ENCODE measurements at regions not wholly inside any gene's neighbourhood (a gene's known extent, or its start where the extent isn't known, plus 50 kb on each side); places are given as distances from the start of the nearest gene placed in this dataset.

GRCh38 chr6:4372866-4373265, 237.5 kb upstream of the ECI2 start:
- no peaks in the 10 kb centered on the region for H3K4me1 Mint-ChIP-seq (ENCODE audit: unreplicated experiment)
- no peaks in the 10 kb centered on the region for H3K9me3 Mint-ChIP-seq (ENCODE audit: unreplicated experiment)
- H3K27me3 Mint-ChIP-seq (ENCODE audit: unreplicated experiment), result no peaks in the 10 kb centered on the region
- H3K36me3 Mint-ChIP-seq (ENCODE audit: low read depth, unreplicated experiment), result peaks cover 3% of the 10 kb centered on the region
- no peak overlapping the region for H3K4me3 Mint-ChIP-seq (ENCODE audit: unreplicated experiment)
- no peak for DNase-seq (ENCODE audit: low spot score)
- no peak for TF ChIP-seq CTCF (IDR thresholded peaks at IDR 0.05; ENCODE audit: unreplicated experiment)
- no peak overlapping the region for H3K27ac Mint-ChIP-seq (ENCODE audit: unreplicated experiment)

DNA sequence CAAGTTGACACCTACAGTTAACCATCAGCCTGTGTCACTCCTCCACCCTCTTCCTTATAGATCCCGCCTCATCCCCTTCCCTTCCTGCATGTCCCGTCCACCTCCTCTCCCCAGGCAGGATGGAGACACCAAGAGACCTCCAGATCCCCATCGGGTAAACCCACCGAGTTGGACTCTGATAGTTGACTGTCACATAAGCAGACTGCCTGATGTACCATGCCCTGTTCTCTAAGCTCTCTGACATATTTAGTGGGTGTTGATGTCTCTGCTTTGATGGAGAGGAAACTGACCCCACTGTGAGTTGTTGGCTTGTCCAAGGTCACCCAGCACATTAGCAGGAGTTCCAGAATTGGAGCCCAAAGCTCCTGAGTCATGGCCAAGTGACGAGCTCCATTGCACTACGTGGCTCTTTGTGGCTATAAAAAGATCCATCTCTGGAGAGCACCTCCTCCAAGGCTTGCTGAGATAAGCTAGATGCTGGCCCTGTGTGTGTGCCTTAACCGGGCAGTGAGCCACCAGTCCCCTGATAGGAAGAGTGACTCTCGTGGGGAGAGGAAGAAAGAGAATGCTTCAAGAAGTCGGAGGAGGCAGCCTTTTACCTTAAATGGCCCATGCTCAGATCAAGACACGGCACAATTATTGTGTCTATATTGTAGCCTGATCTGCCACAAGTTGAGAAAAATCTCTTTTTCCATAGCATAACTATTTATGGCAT, 236.0 kb upstream of the ECI2 start:
- no peak for TF ChIP-seq CTCF (IDR thresholded peaks at IDR 0.05; ENCODE audit: unreplicated experiment)
- Mint-ChIP-seq H3K27me3 (ENCODE audit: unreplicated experiment) (no peaks in the 10 kb centered on the region), H3K27ac (ENCODE audit: unreplicated experiment) (no peak overlapping the region), H3K36me3 (ENCODE audit: low read depth, unreplicated experiment) (peaks cover 3% of the 10 kb centered on the region), H3K4me1 (ENCODE audit: unreplicated experiment) (no peaks in the 10 kb centered on the region), H3K9me3 (ENCODE audit: unreplicated experiment) (no peaks in the 10 kb centered on the region), H3K4me3 (ENCODE audit: unreplicated experiment) (no peak overlapping the region)
- no peak for DNase-seq (ENCODE audit: low spot score)

DNA sequence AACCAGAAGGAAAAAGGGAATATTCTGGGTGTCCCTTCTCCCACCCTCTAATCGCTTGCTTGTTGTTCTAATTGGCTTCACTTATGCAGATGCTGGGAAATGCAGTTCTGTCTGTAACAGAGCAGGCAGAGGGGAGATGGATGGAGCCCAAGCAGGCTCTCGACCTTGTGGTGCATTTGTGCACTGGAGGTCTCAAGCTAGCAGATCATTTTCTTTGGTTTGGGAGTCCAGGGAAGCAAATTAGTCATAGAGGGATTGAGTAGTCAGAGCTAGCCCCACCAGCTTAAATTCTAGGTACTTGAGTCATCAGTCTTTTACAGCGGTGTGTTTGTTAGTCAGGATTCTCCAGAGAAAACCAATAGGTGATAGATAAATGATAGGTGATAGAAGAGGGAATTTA, 234.7 kb upstream of the ECI2 start:
- Mint-ChIP-seq H3K4me1 (ENCODE audit: unreplicated experiment) (no peaks in the 10 kb centered on the region), H3K27me3 (ENCODE audit: unreplicated experiment) (no peaks in the 10 kb centered on the region), H3K36me3 (ENCODE audit: low read depth, unreplicated experiment) (peaks cover 3% of the 10 kb centered on the region), H3K4me3 (ENCODE audit: unreplicated experiment) (no peak overlapping the region), H3K9me3 (ENCODE audit: unreplicated experiment) (no peaks in the 10 kb centered on the region), H3K27ac (ENCODE audit: unreplicated experiment) (no peak overlapping the region)
- DNase-seq (ENCODE audit: low spot score), result no peak
- no peak for TF ChIP-seq CTCF (IDR thresholded peaks at IDR 0.05; ENCODE audit: unreplicated experiment)

- Mint-ChIP-seq H3K9me3 (ENCODE audit: unreplicated experiment) (no peaks in the 10 kb centered on the region), H3K27ac (ENCODE audit: unreplicated experiment) (no peak overlapping the region), H3K4me3 (ENCODE audit: unreplicated experiment) (no peak overlapping the region), H3K27me3 (ENCODE audit: unreplicated experiment) (no peaks in the 10 kb centered on the region), H3K36me3 (ENCODE audit: low read depth, unreplicated experiment) (peaks cover 2% of the 10 kb centered on the region), H3K4me1 (ENCODE audit: unreplicated experiment) (no peaks in the 10 kb centered on the region)
- no peak for DNase-seq (ENCODE audit: low spot score)
- no peak for TF ChIP-seq CTCF (IDR thresholded peaks at IDR 0.05; ENCODE audit: unreplicated experiment)
These were observed 234.2 kb upstream of the ECI2 start for GRCh38 chr6:4369616-4370015.

- Mint-ChIP-seq H3K27ac (ENCODE audit: unreplicated experiment) (no peak overlapping the region), H3K4me3 (ENCODE audit: unreplicated experiment) (no peak overlapping the region), H3K9me3 (ENCODE audit: unreplicated experiment) (no peaks in the 10 kb centered on the region), H3K27me3 (ENCODE audit: unreplicated experiment) (no peaks in the 10 kb centered on the region), H3K4me1 (ENCODE audit: unreplicated experiment) (no peaks in the 10 kb centered on the region), H3K36me3 (ENCODE audit: low read depth, unreplicated experiment) (no peaks in the 10 kb centered on the region)
- DNase-seq (ENCODE audit: low spot score), result no peak
- TF ChIP-seq CTCF (IDR thresholded peaks at IDR 0.05; ENCODE audit: unreplicated experiment), result no peak
These were observed 233.3 kb upstream of the ECI2 start for GRCh38 chr6:4368649-4369048.

Data from endothelial cell (in vitro differentiated cells).